ENCODE measurements at regions not wholly inside any gene's neighbourhood (a gene's known extent, or its start where the extent isn't known, plus 50 kb on each side); places are given as distances from the start of the nearest gene placed in this dataset.

DNA sequence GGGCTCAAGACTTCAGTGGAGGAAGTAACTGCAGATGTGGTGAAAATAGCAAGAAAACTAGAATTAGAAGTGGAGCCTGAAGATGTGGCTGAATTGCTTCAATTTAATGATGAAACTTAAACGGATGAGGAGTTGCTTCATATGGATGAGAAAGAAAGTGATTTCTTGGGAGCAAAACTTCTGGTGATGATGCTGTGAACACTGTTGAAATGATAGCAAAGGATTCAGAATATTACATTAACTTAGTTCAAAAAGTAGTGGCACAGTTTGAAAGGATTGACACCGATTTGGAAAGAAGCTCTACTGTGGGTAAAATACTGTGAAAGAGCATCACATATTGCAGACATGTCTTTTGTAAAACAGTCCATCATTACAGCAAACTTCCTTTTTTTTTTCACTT is 638.0 kb downstream of the NYAP2 start:
- TF ChIP-seq, protein P1, sequence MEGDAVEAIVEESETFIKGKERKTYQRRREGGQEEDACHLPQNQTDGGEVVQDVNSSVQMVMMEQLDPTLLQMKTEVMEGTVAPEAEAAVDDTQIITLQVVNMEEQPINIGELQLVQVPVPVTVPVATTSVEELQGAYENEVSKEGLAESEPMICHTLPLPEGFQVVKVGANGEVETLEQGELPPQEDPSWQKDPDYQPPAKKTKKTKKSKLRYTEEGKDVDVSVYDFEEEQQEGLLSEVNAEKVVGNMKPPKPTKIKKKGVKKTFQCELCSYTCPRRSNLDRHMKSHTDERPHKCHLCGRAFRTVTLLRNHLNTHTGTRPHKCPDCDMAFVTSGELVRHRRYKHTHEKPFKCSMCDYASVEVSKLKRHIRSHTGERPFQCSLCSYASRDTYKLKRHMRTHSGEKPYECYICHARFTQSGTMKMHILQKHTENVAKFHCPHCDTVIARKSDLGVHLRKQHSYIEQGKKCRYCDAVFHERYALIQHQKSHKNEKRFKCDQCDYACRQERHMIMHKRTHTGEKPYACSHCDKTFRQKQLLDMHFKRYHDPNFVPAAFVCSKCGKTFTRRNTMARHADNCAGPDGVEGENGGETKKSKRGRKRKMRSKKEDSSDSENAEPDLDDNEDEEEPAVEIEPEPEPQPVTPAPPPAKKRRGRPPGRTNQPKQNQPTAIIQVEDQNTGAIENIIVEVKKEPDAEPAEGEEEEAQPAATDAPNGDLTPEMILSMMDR (IDR thresholded peaks at IDR 0.05; ENCODE audit: low read length), result no peak
- no peak for TF ChIP-seq EZH2 (IDR thresholded peaks at IDR 0.05; ENCODE audit: borderline replicate concordance, low read length)

Measured in OCI-LY1 (cell line).